Endothelial cell of umbilical vein (primary cell): ENCODE measurements at regions not wholly inside any gene's neighbourhood (a gene's known extent, or its start where the extent isn't known, plus 50 kb on each side); places are given as distances from the start of the nearest gene placed in this dataset.

Source experiments
- BruUV-seq: library from RNA; stranded (reverse); fragments of 400-500 nt; replicated peaks from 2 replicates; lab custom pipeline; 2021; lab: Mats Ljungman, UMichigan
- CTCF ChIA-PET: fragments of 300-600, 350-600 bp; sonication (Branson Sonifier 250); formaldehyde crosslinking; loops from one replicate; lab custom pipeline; 2021; ENCODE audit warnings: antibody characterized with exemption, inconsistent platforms; lab: Charles Lee
- POLR2A ChIA-PET: fragments of 300-600, 350-600 bp; sonication (Branson Sonifier 250); formaldehyde crosslinking; loops from one replicate; lab custom pipeline; 2021; ENCODE audit warnings: antibody characterized with exemption, inconsistent platforms; lab: Charles Lee
- DNase-seq: peaks from one replicate; pipeline ENCODE4 v3.0.0-alpha.2; 2011; ENCODE audit warnings: low read depth, low spot score
- FAIRE-seq: peaks from 2 replicates; lab custom pipeline; 2011; peaks lifted over from hg19 to GRCh38; lab: Jason Lieb, UNC
- H2AFZ ChIP-seq: 2 replicates; pipeline ENCODE4 v1.6.0; 2012; ENCODE audit warnings: low read depth, low read length, control low read depth, inconsistent platforms
- H3K27ac ChIP-seq: 2 replicates; pipeline ENCODE4 v1.5.1; 2011; ENCODE audit warnings: low read depth, mild to moderate bottlenecking, control low read depth, low read length, moderate library complexity; ENCODE audit not compliant: insufficient read depth
- H3K27me3 ChIP-seq, 2 experiments: 2 replicates each; pipeline versions ENCODE4 v1.6.0 to v1.6.1; 2011; ENCODE audit warnings: low read length in 2 of 2, mixed read lengths in 1 of 2; ENCODE audit not compliant: control insufficient read depth in 2 of 2, insufficient read depth in 2 of 2
- H3K36me3 ChIP-seq, 2 experiments: 2 replicates in 1 of 2; 3 replicates in 1 of 2; pipeline ENCODE4 v1.5.1; 2011; ENCODE audit warnings: low read length in 2 of 2, mild to moderate bottlenecking in 1 of 2, moderate library complexity in 1 of 2; ENCODE audit not compliant: control insufficient read depth in 2 of 2, insufficient read depth in 2 of 2; ENCODE audit errors: extremely low read depth in 1 of 2
- H3K4me1 ChIP-seq: 3 replicates; pipeline ENCODE4 v1.5.1; 2011; ENCODE audit warnings: mild to moderate bottlenecking, low read length; ENCODE audit not compliant: control insufficient read depth, insufficient read depth; ENCODE audit errors: extremely low read depth
- H3K4me2 ChIP-seq: 2 replicates; pipeline ENCODE4 v1.6.1; 2011; ENCODE audit warnings: low read length, control low read depth, mixed read lengths; ENCODE audit not compliant: insufficient read depth
- H3K4me3 ChIP-seq, 3 experiments: fragments of 200-600 bp in 1 of 3; sonication (generic), shearing (Covaris generic) in 1 of 3; replicated peaks in 1 of 3; 2 replicates each; pipeline ENCODE4 v1.5.1; 2011 to 2016; ENCODE audit warnings: control low read depth in 3 of 3, low read length in 3 of 3, mild to moderate bottlenecking in 2 of 3, inconsistent platforms in 1 of 3, low read depth in 1 of 3, moderate library complexity in 1 of 3; ENCODE audit not compliant: insufficient read depth in 1 of 3
- H3K79me2 ChIP-seq: 2 replicates; pipeline ENCODE4 v1.6.0; 2012; ENCODE audit warnings: low read length, inconsistent platforms; ENCODE audit not compliant: control insufficient read depth, insufficient read depth
- H3K9ac ChIP-seq: replicated peaks from 2 replicates; pipeline ENCODE3; 2011; ENCODE audit warnings: low read length, control low read depth; ENCODE audit not compliant: insufficient read depth; ENCODE audit errors: extremely low read depth
- H3K9me1 ChIP-seq: replicated peaks from 3 replicates; pipeline ENCODE4 v1.6.0; 2011; ENCODE audit warnings: mild to moderate bottlenecking, low read length; ENCODE audit not compliant: control insufficient read depth, insufficient read depth; ENCODE audit errors: extremely low read depth
- H3K9me3 ChIP-seq: replicated peaks from 2 replicates; pipeline ENCODE4 v1.5.1; 2012; ENCODE audit warnings: low read length, inconsistent platforms; ENCODE audit not compliant: control insufficient read depth, insufficient read depth
- H4K20me1 ChIP-seq: replicated peaks from 2 replicates; pipeline ENCODE3; 2011; ENCODE audit warnings: mild to moderate bottlenecking, low read length; ENCODE audit not compliant: control insufficient read depth, insufficient read depth; ENCODE audit errors: extremely low read depth
- CTCF ChIP-seq, 2 donors: IDR thresholded peaks; 1 replicate in 1 of 2; 2 replicates in 1 of 2; pipeline ENCODE4 v1.5.1; 2011; ENCODE audit warnings: low read length in 2 of 2, mild to moderate bottlenecking in 2 of 2, moderate library complexity in 2 of 2, control low read depth in 1 of 2, inconsistent platforms in 1 of 2, low read depth in 1 of 2; ENCODE audit not compliant: insufficient read depth in 1 of 2; ENCODE audit errors: extremely low read depth in 1 of 2
- EZH2 ChIP-seq: IDR thresholded peaks from 2 replicates; pipeline ENCODE4 v1.6.1; 2012; ENCODE audit warnings: borderline replicate concordance, low read depth, mild to moderate bottlenecking, moderate library complexity, low read length, inconsistent platforms; ENCODE audit not compliant: severe bottlenecking
- FOS ChIP-seq: IDR thresholded peaks from 2 replicates; pipeline ENCODE4 v1.6.1; 2011; ENCODE audit warnings: mild to moderate bottlenecking, low read length, moderate library complexity, borderline replicate concordance; ENCODE audit not compliant: insufficient read depth
- GATA2 ChIP-seq: IDR thresholded peaks from 2 replicates; pipeline ENCODE4 v1.7.0; 2011; ENCODE audit warnings: low read depth, mild to moderate bottlenecking, moderate library complexity, mixed read lengths, low read length; ENCODE audit not compliant: insufficient read length, insufficient read depth
- JUN ChIP-seq: IDR thresholded peaks from 2 replicates; pipeline ENCODE4 v1.6.1; 2011; ENCODE audit warnings: borderline replicate concordance, low read depth; ENCODE audit not compliant: insufficient read length, insufficient read depth
- MYC ChIP-seq: IDR thresholded peaks from one replicate; pipeline ENCODE4 v1.6.1; 2011; ENCODE audit warnings: mild to moderate bottlenecking, low read depth, low read length
- POLR2A ChIP-seq: IDR thresholded peaks from 2 replicates; pipeline ENCODE4 v1.6.1; 2012; ENCODE audit warnings: low read depth, mild to moderate bottlenecking, control low read depth, low read length
- POLR2AphosphoS5 ChIP-seq: IDR thresholded peaks from 2 replicates; pipeline ENCODE4 v1.6.1; 2012; ENCODE audit warnings: low read depth, mild to moderate bottlenecking, control low read depth, low read length, moderate library complexity; ENCODE audit not compliant: insufficient read depth
- dilution Hi-C: fragments of 300-500 bp; cut with MboI; formaldehyde crosslinking; loops from one replicate; pipeline ENCODE4 v1.15.0; 2019; ENCODE audit warnings: low sequenced_read_pairs; ENCODE audit not compliant: extremely low pct_ligation_motif_present
- intact Hi-C: fragments of 100-400 bp; cut with micrococcal nuclease; formaldehyde crosslinking; loops from one replicate; pipeline ENCODE4 v1.10.0; 2022
- TF ChIP-seq, protein P1 (sequence below): IDR thresholded peaks from 2 replicates; pipeline ENCODE4 v1.6.1; 2011; ENCODE audit not compliant: insufficient read depth, insufficient read length

DNA sequence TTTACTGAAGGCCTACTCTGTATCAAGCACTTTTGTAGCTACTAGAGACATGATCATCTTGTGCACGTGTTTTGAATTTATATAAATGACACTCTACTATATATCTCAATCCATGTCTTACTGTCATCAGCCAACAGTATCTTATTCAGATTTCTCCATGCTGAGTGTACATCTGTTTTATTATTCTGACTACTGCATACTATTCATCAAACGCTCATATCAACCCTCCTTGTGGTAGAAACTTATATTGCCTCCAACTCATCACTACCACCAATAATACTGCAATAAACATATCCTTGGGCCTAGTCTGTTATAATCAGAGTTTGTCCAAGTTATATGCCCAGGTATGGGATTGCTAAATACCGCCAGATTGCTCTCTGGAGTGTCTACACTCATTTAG, 81.6 kb upstream of the IRF2BP2 start:
- FAIRE-seq (no peak), DNase-seq (peak; percentile 12)
- Histone ChIP-seq H4K20me1 (no peaks in the 10 kb centered on the region), H3K79me2 (no peaks in the 10 kb centered on the region), H3K27me3 (no peaks in the 10 kb centered on the region), H3K36me3 (no peaks in the 10 kb centered on the region), H3K4me1 (no peaks in the 10 kb centered on the region), H3K9me1 (no peaks in the 10 kb centered on the region), H3K4me3 (no peak overlapping the region), H3K27ac (no peak overlapping the region), H3K9ac (no peak overlapping the region), H3K9me3 (no peaks in the 10 kb centered on the region), H3K4me2 (no peak overlapping the region), H2AFZ (no peak overlapping the region)
- dilution Hi-C loops (no loop called here), intact Hi-C loops (loop anchor here (1.0 kb wide), 1 partner anchor 32 kb away; no protein-coding TSS in a partner anchor)
- ChIA-PET POLR2A (no interaction called here), CTCF (no interaction called here)
- BruUV-seq = no TSS peak
- TF ChIP-seq MYC (no peak), EZH2 (no peak), POLR2AphosphoS5 (no peak), JUN (no peak), GATA2 (no peak), CTCF (IDR thresholded peaks at IDR 0.05; ENCODE audit: extremely low read depth in 1 of 2, insufficient read depth in 1 of 2, low read depth in 1 of 2, low read length in 2 of 2) (no peak), POLR2A (no peak), FOS (no peak)
- TF ChIP-seq, protein P1, sequence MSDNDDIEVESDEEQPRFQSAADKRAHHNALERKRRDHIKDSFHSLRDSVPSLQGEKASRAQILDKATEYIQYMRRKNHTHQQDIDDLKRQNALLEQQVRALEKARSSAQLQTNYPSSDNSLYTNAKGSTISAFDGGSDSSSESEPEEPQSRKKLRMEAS = no peak
